ENCODE measurements at regions not wholly inside any gene's neighbourhood (a gene's known extent, or its start where the extent isn't known, plus 50 kb on each side); places are given as distances from the start of the nearest gene placed in this dataset.

DNA sequence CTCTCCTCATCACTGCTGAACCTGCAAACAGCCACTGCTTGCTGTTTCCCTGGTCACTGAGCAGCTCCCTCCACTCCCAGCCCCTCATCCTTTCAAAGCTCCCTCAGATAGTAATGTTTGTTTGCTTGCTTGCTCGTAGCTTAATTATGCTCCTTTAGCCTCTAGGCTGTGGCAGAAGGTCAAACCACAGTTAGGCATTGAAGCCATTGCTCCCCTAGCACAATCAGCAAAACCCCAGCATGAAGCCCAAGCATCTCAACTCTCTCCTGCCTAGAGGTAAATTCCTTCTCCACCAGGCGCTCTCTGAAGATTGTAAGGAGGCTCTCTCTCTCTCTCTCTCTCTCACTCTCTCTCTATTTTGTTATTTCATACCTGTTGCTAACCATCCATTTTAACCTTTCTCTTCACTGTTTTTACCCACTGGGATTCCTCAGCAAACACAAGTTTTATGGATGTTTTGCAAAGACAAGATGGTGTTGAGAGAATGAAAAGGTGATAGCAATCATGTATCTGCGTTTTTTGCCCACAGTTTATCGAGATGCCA is 135.9 kb upstream of the HNRNPA3 start:
- TF ChIP-seq, protein P1, sequence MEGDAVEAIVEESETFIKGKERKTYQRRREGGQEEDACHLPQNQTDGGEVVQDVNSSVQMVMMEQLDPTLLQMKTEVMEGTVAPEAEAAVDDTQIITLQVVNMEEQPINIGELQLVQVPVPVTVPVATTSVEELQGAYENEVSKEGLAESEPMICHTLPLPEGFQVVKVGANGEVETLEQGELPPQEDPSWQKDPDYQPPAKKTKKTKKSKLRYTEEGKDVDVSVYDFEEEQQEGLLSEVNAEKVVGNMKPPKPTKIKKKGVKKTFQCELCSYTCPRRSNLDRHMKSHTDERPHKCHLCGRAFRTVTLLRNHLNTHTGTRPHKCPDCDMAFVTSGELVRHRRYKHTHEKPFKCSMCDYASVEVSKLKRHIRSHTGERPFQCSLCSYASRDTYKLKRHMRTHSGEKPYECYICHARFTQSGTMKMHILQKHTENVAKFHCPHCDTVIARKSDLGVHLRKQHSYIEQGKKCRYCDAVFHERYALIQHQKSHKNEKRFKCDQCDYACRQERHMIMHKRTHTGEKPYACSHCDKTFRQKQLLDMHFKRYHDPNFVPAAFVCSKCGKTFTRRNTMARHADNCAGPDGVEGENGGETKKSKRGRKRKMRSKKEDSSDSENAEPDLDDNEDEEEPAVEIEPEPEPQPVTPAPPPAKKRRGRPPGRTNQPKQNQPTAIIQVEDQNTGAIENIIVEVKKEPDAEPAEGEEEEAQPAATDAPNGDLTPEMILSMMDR (IDR thresholded peaks at IDR 0.05) = no peak
- Mint-ChIP-seq H3K36me3 (ENCODE audit: low read depth) (no peaks in the 10 kb centered on the region), H3K4me3 (no peak overlapping the region), H3K4me1 (peaks cover 18% of the 10 kb centered on the region), H3K27me3 (ENCODE audit: low read depth, poor library complexity) (peaks cover 12% of the 10 kb centered on the region), H3K27ac (no peak overlapping the region), H3K9me3 (no peaks in the 10 kb centered on the region)
- DNase-seq = no peak

DNA sequence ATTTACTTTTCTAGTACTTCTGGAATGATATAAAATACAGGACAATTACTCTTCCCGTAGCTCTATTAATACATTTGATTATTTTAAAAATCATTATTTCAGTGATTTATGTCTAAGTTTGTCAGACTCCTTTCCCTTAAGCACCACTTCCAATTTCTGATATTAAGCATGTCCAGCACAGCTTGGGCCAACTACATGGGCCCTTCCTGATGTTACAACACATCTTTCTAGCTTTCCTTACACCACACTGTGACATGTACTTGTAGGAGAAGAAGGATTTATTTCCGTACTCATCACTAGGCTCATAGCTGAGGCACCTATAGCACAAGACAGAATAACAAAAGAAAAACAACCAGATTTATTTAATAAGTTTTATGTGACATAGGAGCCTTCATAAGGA is 134.8 kb upstream of the HNRNPA3 start:
- no peaks in the 10 kb centered on the region for H3K9me3 Mint-ChIP-seq
- H3K27me3 Mint-ChIP-seq (ENCODE audit: low read depth, poor library complexity) = peaks cover 15% of the 10 kb centered on the region
- DNase-seq = no peak
- H3K27ac Mint-ChIP-seq = no peak overlapping the region
- H3K4me1 Mint-ChIP-seq = peaks cover 18% of the 10 kb centered on the region
- no peak overlapping the region for H3K4me3 Mint-ChIP-seq
- TF ChIP-seq, protein P1 (IDR thresholded peaks at IDR 0.05) = no peak
- no peaks in the 10 kb centered on the region for H3K36me3 Mint-ChIP-seq (ENCODE audit: low read depth)

DNA sequence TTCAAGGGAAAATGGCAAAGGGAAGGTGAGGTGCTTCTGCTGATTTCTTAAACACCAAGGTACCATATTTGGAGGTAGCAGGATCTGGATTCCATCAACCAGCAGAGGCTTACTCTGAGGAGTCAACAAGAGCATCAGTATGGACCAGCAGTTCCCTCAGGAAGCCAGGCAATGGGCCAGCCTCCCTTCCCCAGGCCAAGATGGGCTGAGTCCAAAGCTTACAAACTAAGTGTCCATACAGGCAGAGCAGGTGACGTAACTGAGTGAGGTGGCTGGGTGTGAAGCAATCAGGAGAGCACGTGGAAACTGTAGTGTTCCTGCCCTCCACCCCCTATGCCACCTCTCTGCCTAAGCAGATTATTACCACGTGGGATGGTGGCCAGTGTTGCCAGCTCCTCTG is 134.2 kb upstream of the HNRNPA3 start:
- TF ChIP-seq, protein P1 (IDR thresholded peaks at IDR 0.05) = no peak
- H3K9me3 Mint-ChIP-seq = no peaks in the 10 kb centered on the region
- no peaks in the 10 kb centered on the region for H3K36me3 Mint-ChIP-seq (ENCODE audit: low read depth)
- no peak for DNase-seq
- H3K27ac Mint-ChIP-seq = no peak overlapping the region
- H3K4me3 Mint-ChIP-seq = no peak overlapping the region
- peaks cover 17% of the 10 kb centered on the region for H3K27me3 Mint-ChIP-seq (ENCODE audit: low read depth, poor library complexity)
- H3K4me1 Mint-ChIP-seq = peaks cover 18% of the 10 kb centered on the region

DNA sequence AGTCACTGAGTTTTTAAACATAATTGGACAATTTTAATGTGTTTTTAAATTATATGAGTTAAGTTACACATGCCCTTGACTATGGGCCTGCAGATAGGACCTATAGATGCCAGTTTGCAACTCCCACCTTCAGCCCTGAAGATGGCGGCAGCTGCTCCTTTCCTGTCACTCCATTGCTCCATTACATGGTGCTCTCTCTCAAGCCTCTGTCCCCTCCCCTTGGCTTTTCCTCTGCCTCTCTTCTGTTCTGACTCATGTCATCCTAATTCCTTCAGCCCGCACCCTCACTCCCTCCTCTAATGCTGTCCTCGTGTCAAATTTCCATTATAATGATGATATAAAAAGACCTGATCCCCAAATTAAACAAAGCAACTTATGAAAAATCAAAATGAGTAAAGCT is 133.7 kb upstream of the HNRNPA3 start:
- TF ChIP-seq, protein P1 (IDR thresholded peaks at IDR 0.05) = no peak
- H3K4me3 Mint-ChIP-seq = no peak overlapping the region
- no peaks in the 10 kb centered on the region for H3K9me3 Mint-ChIP-seq
- H3K27ac Mint-ChIP-seq = no peak overlapping the region
- H3K4me1 Mint-ChIP-seq = peaks cover 18% of the 10 kb centered on the region
- DNase-seq = no peak
- H3K36me3 Mint-ChIP-seq (ENCODE audit: low read depth) = no peaks in the 10 kb centered on the region
- peaks cover 17% of the 10 kb centered on the region for H3K27me3 Mint-ChIP-seq (ENCODE audit: low read depth, poor library complexity)

DNA sequence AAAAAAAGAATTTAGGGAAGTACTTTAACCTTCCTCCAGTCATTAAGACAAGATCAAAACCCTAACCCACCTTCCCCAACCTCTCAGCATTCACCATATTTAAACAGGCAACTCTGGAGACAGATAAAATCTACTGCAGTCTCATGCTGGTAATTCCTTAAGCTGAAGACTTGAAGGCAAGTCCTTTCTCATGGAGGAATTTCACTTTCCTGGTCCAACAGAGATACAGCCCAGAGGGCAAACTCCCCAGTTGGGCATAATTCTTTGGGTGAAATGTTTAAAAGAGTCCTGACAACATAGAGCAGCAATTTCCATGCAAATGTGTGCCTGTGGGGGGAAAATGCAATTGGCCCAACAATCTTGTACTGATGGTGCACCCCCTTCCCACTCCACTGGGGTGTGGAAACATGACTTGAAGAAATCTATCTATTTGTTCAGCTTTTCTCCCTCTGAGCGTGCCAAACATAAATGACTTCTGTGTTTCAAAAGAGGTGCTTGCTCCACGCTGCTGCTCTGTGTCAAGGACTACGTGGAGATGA is 131.8 kb upstream of the HNRNPA3 start:
- H3K27me3 Mint-ChIP-seq (ENCODE audit: low read depth, poor library complexity) = peaks cover 13% of the 10 kb centered on the region
- no peak overlapping the region for H3K27ac Mint-ChIP-seq
- no peaks in the 10 kb centered on the region for H3K36me3 Mint-ChIP-seq (ENCODE audit: low read depth)
- H3K4me1 Mint-ChIP-seq = peaks cover 13% of the 10 kb centered on the region
- H3K9me3 Mint-ChIP-seq = no peaks in the 10 kb centered on the region
- TF ChIP-seq, protein P1 (IDR thresholded peaks at IDR 0.05) = no peak
- no peak overlapping the region for H3K4me3 Mint-ChIP-seq
- no peak for DNase-seq

DNA sequence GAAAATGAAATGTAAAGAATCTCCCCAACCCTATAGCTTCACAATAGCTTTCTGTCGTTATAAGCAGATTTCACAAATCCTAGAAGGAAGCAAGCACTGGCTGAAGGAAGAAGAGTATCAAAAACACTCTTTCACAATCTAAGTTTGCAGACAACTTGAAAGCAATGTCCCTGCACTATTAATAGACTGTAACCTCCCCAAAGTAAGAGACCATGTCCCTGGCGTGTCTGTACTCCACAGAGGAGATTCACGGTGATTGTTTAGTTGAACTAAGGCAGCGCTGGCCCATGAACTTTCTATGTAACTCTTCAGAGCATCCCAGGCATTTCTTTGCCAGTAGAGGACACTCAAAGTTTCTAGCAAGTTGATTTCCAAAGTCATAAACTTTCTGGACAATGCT is 128.0 kb upstream of the HNRNPA3 start:
- Mint-ChIP-seq H3K9me3 (no peaks in the 10 kb centered on the region), H3K36me3 (ENCODE audit: low read depth) (no peaks in the 10 kb centered on the region), H3K4me3 (no peak overlapping the region), H3K27me3 (ENCODE audit: low read depth, poor library complexity) (peaks cover 12% of the 10 kb centered on the region), H3K4me1 (no peaks in the 10 kb centered on the region), H3K27ac (no peak overlapping the region)
- DNase-seq = no peak
- TF ChIP-seq, protein P1 (IDR thresholded peaks at IDR 0.05) = no peak
